HL-60 (cell line): ENCODE measurements at regions not wholly inside any gene's neighbourhood (a gene's known extent, or its start where the extent isn't known, plus 50 kb on each side); places are given as distances from the start of the nearest gene placed in this dataset.

Experiments used
- CTCF ChIP-seq: IDR thresholded peaks from one replicate; pipeline ENCODE4 v1.5.1; 2011; ENCODE audit warnings: low read length, control low read depth, inconsistent platforms; ENCODE audit not compliant: insufficient read depth
- GABPA ChIP-seq: IDR thresholded peaks from 2 replicates; pipeline ENCODE4 v1.6.1; 2012; ENCODE audit warnings: low read depth
- POLR2AphosphoS5 ChIP-seq: IDR thresholded peaks from 2 replicates; pipeline ENCODE4 v1.6.1; 2012; ENCODE audit warnings: low read depth
- REST ChIP-seq: IDR thresholded peaks from 2 replicates; pipeline ENCODE4 v1.6.1; 2012; ENCODE audit warnings: low read depth; ENCODE audit not compliant: insufficient replicate concordance

- no peak for TF ChIP-seq REST
- TF ChIP-seq GABPA, result no peak
- TF ChIP-seq CTCF, result no peak
- TF ChIP-seq POLR2AphosphoS5, result no peak
Observed at GRCh38 chrX:110914281-110914680, 118.7 kb upstream of the CHRDL1 start.
